Epithelial cell of prostate (primary cell): ENCODE measurements at regions not wholly inside any gene's neighbourhood (a gene's known extent, or its start where the extent isn't known, plus 50 kb on each side); places are given as distances from the start of the nearest gene placed in this dataset.
"Not testable (repeated sequence)": the region's sequence is repeated elsewhere in the genome, so short reads cannot be mapped to it uniquely, and the experiment has no call there.

Source experiments
- DNase-seq: peaks from one replicate; pipeline ENCODE4 v3.0.0-alpha.2; 2011; ENCODE audit warnings: low read depth, low spot score
- H3K27ac ChIP-seq: fragments of 450-650 bp; 2 replicates; pipeline ENCODE4 v1.5.1; 2017; ENCODE audit warnings: mild to moderate bottlenecking

DNA sequence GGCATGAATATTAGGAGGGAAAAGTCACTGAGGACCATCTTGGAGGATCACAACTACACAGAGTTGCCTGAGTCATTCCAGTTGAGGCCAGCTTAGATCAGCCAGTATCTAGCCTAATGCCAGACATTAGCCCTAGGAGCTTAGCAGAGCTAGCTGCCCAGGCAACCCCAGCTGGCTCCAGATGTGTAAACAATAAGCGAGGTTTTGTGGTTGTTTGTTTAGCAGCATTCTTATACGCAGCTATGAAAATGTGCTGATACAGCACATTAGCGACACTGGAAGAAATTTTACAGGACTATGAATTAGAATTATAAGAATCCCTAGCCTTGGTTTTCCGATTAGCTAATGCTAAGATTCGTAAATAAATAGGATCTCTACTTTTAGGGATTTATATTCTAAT, 59.3 kb downstream of the BTBD3 start:
- no peak overlapping the region for H3K27ac ChIP-seq
- no peak for DNase-seq

DNA sequence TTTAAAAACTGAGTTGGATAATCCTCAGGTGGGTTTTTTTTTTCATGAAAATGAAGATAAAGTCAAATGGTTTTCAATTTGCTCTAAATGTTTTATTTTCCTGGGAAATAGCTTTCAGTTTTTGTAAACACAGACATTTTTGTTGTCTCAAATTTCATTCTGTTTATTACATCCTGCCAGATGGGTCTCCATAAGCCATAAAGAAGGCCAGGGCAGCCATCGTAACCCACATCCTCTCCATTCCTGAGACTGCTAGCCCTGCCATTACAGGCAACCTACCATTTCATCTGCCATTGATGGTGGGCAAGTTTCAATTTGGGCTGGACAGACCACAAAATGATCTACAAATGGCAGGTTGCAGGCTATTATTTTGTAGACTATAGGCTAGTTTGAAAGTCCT, 60.8 kb downstream of the BTBD3 start:
- no peak for DNase-seq
- no peak overlapping the region for H3K27ac ChIP-seq

DNA sequence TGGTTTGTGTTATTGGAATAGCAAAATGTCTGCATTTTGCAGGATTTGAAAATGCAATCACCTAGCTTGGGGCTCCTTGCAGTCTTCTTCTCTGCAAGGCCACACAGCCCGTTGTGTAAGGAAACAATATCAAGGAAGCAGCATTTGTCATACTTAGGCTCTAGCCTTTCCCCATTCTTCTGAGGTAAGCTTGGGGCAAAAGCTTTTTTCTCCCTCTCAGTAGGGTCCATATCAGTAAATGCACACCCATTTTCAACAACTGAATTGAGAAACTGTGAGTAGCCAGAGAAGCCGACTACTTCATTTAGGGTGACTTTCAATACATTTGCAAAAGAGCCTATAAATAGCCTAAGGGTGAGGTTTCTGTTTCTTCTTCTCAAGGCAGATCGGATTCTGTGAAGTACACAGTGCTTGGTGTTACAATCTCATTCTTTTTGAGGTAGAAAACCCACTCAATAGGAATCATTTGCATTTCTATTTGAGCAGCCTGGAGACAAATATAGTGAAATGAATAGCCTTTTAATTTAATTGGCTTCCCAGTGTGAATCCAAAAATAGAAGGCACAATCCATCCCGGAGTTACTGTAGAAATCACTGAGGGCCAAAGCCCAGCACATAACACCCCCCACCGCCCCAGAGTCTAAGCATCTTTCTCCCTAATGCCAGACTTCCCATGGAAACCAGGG, 61.8 kb downstream of the BTBD3 start:
- H3K27ac ChIP-seq: no peak overlapping the region
- DNase-seq: no peak

DNA sequence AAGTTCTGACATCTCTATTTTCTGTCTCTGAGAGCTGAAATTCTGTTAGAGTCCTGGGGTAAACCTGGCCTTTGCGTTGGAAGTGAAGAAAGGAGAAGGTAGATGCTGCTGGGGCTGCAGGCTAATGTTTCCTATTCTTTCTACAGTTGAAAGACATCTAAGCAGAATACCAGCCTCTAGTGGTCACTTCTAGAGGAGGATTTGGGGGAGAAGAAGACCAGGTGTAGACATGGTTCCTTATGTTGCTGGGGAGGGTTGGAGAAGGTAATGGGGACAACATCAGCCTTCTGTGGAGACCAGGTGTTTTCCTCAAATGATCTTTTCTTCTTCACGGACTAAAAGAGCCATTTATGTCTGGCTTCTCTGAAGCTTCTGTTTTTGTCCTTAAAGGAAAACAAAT, 62.6 kb downstream of the BTBD3 start:
- H3K27ac ChIP-seq: no peak overlapping the region
- no peak for DNase-seq

DNA sequence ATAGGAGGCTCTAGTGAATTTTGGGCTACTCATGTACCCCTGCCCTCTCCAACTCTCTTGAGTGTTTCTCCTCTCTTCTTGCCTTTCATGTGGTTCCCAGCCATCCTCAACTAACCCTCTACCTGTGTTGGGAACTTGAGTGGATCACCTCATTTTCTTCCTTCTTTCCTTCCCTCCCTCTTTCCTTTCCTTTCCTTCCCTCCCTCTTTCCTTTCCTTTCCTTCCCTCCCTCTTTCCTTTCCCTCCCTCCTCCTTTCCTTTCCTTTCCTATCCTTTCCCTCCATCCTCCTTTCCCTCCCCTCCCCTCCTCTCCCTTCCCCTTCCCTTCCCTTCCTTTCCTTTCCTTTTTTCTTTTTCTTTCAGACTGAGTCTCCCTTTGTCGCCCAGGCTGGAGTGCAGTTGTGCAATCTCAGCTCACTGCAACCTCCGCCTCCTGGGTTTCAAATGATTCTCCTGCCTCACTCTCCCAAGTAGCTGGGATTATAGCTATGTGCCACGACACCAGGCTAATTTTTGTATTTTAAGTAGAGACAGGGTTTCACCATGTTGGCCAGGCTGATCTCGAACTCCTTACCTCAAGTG, 63.8 kb downstream of the BTBD3 start:
- no peak for DNase-seq
- no peak overlapping the region for H3K27ac ChIP-seq

DNA sequence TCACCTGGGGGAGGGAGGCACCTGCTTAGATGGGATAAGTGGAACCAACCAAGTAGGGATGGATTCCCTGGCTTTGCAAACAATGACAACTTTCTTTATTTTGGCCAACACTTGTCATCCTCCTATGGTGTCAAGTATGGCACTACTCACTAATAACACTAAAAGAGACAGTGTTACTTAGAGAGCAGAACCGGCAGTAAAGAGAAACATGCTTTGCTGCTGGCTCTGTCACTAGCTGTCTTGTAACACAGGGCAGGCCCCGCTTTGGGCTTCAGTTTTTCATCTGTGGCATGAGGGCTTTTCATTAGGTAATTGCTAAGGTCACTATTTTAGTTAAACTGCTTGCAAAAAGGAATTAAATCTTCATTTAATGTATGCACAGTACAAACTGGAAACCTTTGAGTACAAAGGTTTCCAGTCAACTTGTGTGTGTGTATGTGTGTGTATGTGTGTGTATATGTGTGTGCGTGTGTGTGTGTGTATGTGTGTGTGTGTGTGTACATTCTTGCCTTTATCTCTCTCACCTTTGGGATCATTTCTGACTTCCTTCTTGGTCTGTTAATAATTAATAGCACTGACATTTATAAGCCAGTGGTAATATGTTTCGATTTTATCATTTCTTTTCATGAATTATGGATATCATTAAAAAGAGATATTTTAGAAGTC, 64.7 kb downstream of the BTBD3 start:
- no peak for DNase-seq
- H3K27ac ChIP-seq: no peak overlapping the region

DNA sequence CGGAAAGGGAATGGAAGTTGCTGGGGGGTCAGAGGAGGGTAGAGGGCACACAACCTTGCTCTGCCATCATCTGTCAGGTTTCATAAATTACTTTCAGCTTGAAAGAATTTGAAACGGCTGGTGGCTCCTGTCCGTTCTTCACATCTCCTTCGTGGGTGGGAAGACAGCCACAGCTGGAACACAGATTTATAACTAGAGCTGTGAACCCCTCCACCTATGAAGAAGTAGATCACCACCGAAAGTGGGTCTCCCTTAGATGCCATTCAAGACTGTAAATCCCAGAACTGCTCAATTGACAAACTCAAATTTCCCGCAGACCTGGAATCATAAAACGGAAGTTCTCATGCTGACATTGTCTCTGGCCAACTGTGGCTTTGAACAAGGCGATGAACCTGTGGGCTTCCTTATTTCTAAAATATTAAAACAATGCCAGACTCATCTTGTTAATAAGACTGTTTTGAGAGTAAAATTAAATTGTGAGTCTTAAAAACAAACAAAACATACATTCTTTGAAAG, 65.3 kb downstream of the BTBD3 start:
- DNase-seq: no peak

DNA sequence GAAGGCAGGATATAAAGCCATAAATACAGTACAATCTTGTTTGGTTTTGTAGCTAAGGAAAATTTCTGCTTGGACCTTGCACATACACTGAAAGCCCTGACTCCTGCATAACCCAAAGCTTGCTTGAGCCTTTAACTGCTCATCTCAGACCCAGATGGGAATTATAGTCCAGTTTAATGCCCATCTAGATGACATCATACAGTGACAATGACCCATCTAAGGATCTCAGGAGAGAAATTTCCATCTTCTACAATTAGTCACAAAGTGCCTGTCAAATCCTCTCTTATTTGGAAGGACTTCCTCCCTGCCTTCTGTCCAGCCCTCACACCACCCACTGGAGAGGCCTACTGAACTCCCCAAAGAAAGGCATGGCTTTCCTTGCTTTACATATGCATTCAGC, 69.3 kb downstream of the BTBD3 start:
- no peak for DNase-seq
- no peak overlapping the region for H3K27ac ChIP-seq

More for the DNA sequence above, 65.3 kb downstream of the BTBD3 start:
- no peak overlapping the region for H3K27ac ChIP-seq

DNA sequence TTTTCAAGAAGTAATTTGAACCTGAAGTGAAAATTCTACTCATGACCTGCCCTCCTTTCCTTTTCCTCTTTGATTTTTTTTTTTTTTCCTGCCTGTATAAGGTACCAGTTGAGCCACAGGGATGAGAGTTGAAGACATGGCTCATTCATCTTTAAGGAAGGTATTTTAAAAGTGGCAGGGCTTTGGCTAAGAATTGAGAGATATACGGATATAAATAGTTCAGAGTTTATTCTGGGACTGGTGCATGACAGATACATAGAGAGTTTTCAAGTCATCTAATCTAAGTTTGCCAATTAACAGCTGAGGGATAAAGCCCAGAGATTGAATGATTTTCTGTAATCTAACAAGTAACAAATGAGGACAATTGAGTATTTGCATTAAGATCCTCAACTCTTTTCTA, 69.8 kb downstream of the BTBD3 start:
- no peak for DNase-seq
- H3K27ac ChIP-seq: no peak overlapping the region

DNA sequence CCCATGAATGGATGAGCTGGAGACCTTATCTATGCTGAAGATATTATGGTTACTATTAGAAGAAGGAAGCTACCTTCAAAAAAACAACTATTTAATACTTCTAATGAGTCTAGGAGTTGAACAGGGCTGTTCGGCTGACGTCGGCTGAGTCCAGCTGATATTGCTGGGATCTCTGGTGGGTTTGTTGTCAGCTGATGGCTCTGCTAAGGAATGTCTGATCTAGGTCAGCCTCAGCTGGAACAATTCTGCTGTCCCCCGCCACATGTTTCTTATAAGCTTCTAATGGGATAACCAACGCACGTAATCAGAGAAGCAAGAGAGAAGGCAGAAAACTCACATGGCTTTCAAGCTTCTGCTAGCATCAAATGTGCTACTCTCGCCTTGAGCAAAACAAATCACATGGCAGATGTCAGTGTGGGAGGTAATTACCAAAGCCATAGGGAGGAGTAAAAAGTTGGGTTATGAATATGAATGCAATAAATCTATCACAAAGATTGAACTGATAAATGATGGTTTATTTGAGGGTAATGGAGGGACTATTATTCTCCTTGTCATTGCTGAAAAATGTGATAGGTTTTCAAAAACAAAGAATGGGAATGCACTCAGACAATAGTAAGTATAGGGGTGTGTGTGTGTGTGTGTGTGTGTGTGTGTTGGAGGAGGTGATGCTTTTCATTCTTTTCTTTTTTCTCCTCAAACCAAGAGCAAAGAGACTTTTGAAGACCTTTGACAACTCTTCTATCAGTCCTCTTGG, 71.5 kb downstream of the BTBD3 start:
- no peak for DNase-seq
- H3K27ac ChIP-seq: no peak overlapping the region

DNA sequence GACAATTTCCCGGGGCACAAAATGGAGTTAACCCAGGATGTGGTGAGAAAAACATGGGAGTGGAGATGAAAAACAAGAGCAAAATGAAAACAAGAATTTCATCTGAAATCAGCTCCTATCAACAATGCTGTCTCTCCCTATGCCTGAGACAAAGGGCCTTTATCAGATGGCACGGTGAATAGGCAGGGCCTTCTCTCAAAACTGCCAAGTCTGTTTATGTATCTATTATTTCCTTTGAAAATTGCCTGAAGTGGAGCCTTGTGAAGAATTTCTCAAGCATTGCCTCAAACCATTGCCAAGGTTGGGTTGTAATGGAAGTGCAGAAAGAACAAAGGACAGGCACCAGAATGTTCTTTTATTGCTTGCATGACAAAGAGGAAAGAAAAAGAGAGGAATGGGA, 74.7 kb downstream of the BTBD3 start:
- no peak for DNase-seq
- no peak overlapping the region for H3K27ac ChIP-seq

DNA sequence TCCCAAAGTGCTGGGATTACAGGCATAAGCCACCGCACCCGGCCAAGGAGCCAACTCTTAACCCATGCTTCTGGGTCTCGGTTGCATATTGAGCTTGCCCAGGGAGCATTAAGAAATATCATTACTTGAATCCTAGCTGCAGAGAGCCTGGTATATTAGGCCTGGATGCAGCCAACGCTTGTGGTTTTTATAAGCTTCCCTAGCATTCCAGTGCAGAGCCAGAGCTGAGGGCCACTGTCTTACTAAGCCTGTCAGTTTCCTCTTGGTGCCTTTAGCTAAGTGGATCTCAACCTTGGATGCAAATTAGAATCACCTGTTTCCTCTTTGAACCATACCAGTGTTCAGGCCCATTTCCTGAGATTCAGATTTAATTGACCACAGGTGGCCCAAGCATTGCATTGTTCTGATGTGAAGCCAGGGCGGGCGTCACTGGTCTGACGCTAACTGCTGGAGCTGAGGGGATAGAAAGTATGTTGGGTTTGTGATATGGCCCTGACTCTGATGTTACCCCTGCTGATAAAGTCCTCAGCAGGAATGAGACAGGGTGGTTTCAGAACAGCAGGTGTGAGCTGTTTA, 76.3 kb downstream of the BTBD3 start:
- no peak overlapping the region for H3K27ac ChIP-seq
- DNase-seq: no peak

DNA sequence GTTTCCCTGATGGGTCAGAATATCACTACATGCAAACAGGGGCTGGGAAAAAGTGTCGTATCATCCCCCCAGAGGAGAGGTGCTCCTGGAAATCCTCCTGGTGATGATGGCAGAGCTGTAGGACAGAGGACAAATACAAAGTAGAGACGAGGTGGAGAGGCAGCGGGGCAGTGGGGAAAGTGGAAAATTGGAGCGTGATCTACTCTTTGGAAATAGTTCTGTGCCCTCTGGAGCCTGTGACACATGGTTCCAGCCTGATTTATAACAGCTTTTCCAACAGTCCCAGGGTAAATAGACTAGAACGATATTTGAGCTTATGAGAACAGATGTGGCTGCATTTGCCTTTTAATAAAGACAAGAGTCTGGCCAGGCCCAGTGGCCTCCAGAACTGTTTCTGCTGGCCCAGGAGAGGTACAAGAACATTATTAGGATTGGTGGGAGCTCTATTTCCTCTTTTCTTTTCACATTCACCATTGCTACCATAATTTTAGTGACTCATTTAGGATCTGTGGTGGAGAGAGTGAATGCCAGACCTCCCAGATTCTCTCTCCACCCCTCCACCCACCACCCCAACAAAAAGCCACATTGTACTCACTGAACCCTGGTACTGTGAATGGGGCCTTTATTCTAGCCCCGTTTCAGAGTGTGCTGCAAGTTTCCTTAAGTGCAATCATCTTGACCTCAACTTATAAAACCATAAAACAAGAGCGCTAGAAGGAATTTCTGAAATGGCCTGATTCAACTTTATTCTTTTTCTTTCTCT, 78.3 kb downstream of the BTBD3 start:
- no peak overlapping the region for H3K27ac ChIP-seq
- DNase-seq: no peak

DNA sequence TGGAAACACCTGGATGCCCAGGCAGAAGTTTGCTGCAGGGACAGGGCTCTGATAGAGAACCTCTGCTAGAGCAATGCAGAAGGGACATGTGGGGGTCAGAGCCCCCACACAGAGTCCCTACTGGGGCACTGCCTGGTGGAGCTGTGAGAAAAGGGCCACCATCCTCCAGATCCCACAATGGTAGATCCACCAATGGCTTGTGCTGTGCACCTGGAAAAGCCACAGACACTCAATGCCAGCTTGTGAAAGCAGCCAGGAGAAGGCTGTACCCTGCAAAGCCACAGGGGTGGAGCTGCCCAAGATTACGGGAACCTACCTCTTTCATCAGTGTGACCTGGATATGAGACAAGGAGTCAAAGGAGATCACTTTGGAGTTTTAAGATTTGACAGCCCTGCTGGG, 87.1 kb downstream of the BTBD3 start:
- H3K27ac ChIP-seq, DNase-seq: not testable (repeated sequence)

DNA sequence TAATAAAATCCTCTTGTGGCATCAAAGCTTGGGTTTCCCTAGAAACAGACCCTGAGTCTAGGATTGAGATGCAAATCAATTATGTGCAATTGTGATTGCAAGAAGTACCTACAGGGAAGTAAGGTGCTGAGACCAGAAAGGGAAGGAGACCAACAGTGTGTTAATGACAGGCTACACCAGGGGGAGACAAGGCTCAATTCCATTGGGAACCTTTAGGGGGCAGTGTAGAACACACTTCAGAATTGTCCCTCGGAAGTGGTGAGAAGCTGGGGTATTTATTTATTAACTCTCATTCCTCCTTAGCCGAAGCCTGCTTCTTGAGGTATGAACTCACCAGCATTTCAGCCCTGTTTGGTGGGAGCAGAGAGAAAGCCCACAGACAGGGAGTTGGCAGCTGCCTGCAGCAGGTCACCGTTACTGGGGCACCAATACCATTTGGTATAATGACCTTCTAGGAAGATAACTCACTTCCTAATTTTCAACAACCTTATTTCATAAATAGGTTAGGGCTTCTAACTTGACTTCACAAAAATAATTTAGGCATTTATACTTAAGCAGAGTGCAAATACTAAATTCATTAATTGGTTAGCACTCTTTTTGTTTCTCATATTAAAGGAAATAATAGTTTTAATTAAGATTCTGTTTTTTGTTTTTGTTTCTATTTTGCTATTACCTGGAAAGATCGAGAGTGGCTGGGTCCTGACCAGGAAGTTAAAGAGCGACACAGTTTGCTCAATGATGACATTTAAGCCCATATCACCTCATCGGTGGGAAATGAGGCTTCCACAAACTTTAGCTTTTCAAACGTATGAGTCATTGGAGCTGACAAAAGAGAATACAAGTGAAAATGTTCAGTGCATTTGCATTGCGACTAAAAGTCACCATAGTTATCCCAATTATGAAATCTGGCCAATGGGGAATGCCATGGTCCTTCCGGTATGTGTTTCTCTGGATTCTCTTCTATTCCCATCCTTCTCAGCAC, 94.8 kb downstream of the BTBD3 start:
- H3K27ac ChIP-seq: no peak overlapping the region
- no peak for DNase-seq

DNA sequence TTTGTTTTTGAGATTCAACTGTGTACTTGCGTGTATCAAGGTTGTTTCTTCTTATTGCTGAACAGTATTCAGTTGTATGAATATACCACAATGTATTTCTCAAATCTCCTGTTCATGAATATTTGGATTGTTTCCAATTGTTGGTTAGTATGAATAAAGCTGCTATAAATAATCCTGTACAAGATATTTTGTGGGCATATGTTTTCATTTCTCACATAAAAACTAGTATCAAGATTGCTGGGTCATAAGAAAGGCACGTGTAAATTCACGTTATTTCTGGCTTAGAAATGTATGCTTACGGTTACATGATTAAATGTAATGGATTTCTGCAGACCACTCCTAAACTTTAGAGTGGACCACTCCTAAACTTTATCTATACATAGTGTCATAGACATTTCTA, 96.6 kb downstream of the BTBD3 start:
- H3K27ac ChIP-seq: no peak overlapping the region
- DNase-seq: no peak

DNA sequence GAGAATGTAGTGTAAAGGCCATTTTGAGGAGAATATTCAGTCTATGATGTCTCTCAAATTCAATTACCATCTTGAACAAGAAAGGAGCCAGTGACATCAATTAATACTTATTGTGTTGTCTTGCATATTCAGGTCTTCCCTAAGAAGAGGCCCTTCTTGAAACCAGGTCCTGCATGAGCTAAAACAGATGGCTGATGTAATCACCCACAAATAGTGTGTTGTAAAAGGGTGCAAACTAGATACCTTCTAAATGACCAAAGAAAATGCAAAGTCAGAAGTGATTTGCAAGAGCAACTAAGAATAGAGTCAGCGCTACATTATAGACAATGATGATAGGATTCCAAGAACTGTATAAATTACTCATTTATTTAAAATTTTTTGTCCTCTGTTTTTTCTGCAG, 97.0 kb downstream of the BTBD3 start:
- DNase-seq: no peak
- H3K27ac ChIP-seq: no peak overlapping the region

DNA sequence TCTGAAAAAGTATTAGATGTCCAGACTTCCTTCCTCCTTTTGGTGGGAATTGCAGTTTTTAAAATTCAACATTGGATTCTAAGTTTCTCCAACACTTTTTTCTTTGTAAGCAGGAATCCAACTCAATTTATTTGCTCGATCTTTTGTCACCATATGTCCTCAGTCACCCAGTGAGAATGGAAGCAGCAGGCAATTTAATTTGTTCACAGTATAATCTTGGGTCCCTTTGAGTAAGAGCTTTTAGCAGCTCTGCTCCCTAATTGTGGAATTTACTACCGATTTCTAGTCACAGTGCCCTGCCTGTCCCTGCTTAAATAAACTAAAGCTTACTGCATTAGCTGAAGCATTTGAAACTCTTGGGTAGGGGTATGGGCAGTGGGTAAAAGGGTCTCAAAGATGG, 98.6 kb downstream of the BTBD3 start:
- DNase-seq: no peak
- H3K27ac ChIP-seq: no peak overlapping the region

DNA sequence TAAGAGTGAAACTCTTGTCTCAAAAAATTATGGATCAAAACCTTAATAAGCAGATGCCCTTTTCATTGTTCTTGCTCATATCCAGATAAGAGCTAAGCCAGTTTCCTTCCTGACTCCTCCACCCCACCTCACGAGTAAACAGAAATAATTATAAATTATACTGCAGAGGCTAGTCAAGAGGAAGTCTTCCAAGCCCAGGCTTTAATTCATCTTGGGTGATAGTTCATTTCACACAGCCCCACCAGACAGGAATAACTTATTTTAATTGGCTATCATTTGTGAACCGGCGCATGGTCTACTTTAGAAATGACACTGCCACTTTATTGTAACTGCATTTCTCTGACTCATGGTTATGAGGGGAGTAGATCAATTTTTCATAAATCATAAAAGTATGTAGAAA, 102.0 kb downstream of the BTBD3 start:
- DNase-seq: no peak
- no peak overlapping the region for H3K27ac ChIP-seq
